ENCODE measurements at regions not wholly inside any gene's neighbourhood (a gene's known extent, or its start where the extent isn't known, plus 50 kb on each side); places are given as distances from the start of the nearest gene placed in this dataset.
"Not testable (repeated sequence)": the region's sequence is repeated elsewhere in the genome, so short reads cannot be mapped to it uniquely, and the experiment has no call there.

GRCh38 chr3:195635898-195636685 is 52.4 kb upstream of the APOD start:
- not testable (repeated sequence) for TF ChIP-seq EZH2phosphoT487 (IDR thresholded peaks at IDR 0.05; ENCODE audit: insufficient read depth, low read depth); EZH2 (IDR thresholded peaks at IDR 0.05; ENCODE audit: insufficient read depth, poor library complexity, severe bottlenecking)
